Activated T-helper 2 cell treated with anti-CD3 and anti-CD28 coated beads, Interferon-gamma antibody, Interleukin-2, Interleukin-4, amounts not matched to agents 10 μg/mL and 5 μg/mL and 100 μg/mL, durations not matched to agents 14 hours and 24 hours and 36 hours (primary cell): ENCODE measurements at regions not wholly inside any gene's neighbourhood (a gene's known extent, or its start where the extent isn't known, plus 50 kb on each side); places are given as distances from the start of the nearest gene placed in this dataset.

Source experiments
- DNase-seq: peaks from one replicate; pipeline ENCODE4 v3.0.0; 2021; ENCODE audit warnings: low spot score
- H3K27ac Mint-ChIP-seq: one replicate; pipeline ENCODE4 v1.8.0; 2021; ENCODE audit warnings: mixed read lengths
- H3K27me3 Mint-ChIP-seq: one replicate; pipeline ENCODE4 v1.8.0; 2021; ENCODE audit warnings: low read depth, mixed read lengths
- H3K36me3 Mint-ChIP-seq: one replicate; pipeline ENCODE4 v1.8.0; 2021; ENCODE audit warnings: low read depth, mixed read lengths
- H3K4me1 Mint-ChIP-seq: one replicate; pipeline ENCODE4 v1.8.0; 2021; ENCODE audit warnings: low read depth, mixed read lengths
- H3K4me3 Mint-ChIP-seq: one replicate; pipeline ENCODE4 v1.8.0; 2021; ENCODE audit warnings: low read depth, mild to moderate bottlenecking, moderate library complexity, mixed read lengths
- H3K9me3 Mint-ChIP-seq: one replicate; pipeline ENCODE4 v1.8.0; 2021; ENCODE audit warnings: mixed read lengths
- intact Hi-C: fragments of 100-400 bp; cut with micrococcal nuclease; formaldehyde crosslinking; loops from one replicate; pipeline ENCODE4 v1.15.1; 2023

DNA sequence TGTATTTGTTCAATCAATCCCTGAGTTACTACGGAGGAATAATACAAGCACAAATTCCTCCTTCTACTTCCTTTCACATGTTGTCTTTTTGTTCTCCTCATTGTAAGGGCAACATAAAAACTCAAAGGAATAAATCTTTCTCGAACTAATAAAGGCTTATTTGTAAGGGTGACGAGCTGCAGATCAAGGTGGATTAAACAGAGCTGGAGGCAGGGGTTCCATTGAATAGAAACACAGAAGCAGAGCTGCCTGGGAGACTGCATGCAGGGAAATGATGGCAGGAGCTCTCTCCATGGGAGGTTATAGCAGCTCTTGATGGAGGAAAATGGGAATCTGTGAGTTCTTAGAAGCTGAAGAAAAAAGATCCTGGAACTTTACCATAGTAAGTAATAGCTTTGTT, 160.2 kb downstream of the CYYR1 start:
- Mint-ChIP-seq H3K36me3 (no peaks in the 10 kb centered on the region), H3K9me3 (no peaks in the 10 kb centered on the region), H3K4me3 (no peak overlapping the region), H3K4me1 (peaks cover 12% of the 10 kb centered on the region), H3K27ac (no peak overlapping the region), H3K27me3 (no peaks in the 10 kb centered on the region)
- no peak for DNase-seq
- intact Hi-C loops = no loop called here

DNA sequence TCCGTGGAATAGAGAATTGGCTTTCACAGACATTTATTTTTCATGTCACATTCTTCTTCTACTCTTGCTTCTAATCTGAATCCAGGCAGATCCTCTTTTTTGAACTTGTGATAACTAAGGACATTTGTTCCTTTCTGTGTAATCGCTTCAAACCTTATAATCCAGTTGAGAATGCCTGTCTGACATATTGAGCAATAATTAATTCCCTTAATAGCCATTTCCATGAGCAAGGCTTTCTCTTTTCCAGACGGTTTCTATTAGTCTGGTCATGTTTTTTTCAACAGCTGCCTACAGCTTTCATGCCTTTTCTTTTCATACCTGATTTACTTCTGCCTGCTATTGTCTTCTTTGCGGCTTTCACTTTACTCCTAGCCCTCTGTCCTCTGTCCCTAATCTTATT, 163.4 kb downstream of the CYYR1 start:
- DNase-seq = no peak
- Mint-ChIP-seq H3K4me1 (peaks cover 29% of the 10 kb centered on the region), H3K27me3 (no peaks in the 10 kb centered on the region), H3K27ac (no peak overlapping the region), H3K36me3 (no peaks in the 10 kb centered on the region), H3K9me3 (peaks cover 4% of the 10 kb centered on the region), H3K4me3 (no peak overlapping the region)
- intact Hi-C loops = loop anchor here (1.0 kb wide), 1 partner anchor 64 kb away; no protein-coding TSS in a partner anchor

DNA sequence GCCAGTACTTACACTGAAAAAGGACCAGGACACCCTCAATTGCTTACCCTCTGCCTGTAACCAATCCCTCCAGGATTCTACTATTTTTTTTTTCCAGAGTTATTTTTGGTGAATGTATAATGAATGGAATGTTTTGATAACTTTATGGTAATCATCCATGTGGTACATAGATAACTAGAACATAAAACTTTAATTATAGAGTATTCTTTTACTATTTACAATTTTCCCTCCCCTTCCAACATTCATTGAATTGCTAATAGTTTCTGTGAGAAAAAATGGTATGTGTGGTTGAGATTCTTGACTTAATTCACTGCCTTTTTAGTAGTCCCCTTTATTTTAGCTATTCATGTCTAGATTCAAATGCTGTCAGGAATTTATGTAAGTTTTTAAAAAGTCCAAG, 164.6 kb downstream of the CYYR1 start:
- Mint-ChIP-seq H3K9me3 (peaks cover 4% of the 10 kb centered on the region), H3K4me1 (peaks cover 30% of the 10 kb centered on the region), H3K27me3 (no peaks in the 10 kb centered on the region), H3K36me3 (no peaks in the 10 kb centered on the region), H3K4me3 (no peak overlapping the region), H3K27ac (no peak overlapping the region)
- no peak for DNase-seq
- intact Hi-C loops = no loop called here

DNA sequence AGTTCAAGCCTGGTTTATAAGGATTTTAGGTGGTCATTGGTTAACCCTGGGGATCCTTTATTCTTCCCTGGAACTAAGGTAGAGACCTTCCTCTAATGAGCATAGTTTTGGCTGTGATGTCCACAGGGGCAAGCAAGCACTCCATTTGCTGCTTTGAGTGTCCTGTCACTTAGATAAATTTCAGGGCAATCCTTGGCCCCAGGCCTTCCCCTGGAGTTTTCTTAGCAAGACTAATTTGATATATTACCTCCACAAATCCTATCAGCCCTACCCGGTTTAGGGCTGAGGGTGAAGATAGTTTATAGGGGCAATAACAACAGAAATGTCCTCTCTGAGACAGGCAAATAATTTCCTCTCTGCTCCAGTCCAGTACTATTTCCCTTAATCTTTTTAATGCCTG, 166.6 kb downstream of the CYYR1 start:
- Mint-ChIP-seq H3K36me3 (no peaks in the 10 kb centered on the region), H3K27ac (peak overlapping the region; percentile 54), H3K4me1 (peaks cover 30% of the 10 kb centered on the region), H3K4me3 (no peak overlapping the region), H3K27me3 (no peaks in the 10 kb centered on the region), H3K9me3 (peaks cover 4% of the 10 kb centered on the region)
- intact Hi-C loops = loop anchor here (2.0 kb wide), 1 partner anchor 16 kb away; no protein-coding TSS in a partner anchor
- DNase-seq = no peak

DNA sequence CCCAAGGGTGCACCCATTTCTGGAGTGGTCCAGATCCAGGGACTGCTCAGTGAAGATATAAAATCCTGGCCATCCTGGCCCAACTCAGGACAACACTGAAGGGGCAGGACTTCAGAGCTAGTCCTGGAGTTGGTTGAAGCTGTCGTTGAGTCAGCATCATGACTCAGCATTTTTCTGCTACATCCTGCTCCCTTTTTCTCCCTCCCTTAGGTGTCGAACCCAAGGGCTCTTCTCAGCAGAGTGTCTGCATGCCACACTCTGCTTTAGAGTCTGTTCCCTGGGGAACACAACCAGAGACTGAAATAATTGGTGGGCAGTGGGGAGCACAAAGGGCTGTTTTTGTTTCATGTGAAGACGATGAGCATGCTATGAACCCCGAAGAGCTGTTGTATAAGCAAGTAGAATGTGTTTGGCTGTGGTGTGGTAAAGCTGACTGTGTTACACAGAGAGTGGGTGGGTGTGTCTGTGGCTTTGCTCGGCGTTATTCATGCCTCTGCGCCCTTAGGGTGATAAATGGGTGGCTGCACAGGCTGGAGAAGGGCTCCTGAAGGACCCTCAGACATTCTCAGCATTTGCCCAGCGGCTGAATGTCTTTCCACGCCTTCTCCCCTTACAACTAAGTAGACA, 167.2 kb downstream of the CYYR1 start:
- H3K4me3 Mint-ChIP-seq = peak overlapping the region; percentile 42
- no peaks in the 10 kb centered on the region for H3K36me3 Mint-ChIP-seq
- peak; percentile 11 for DNase-seq
- intact Hi-C loops = loop anchor here (2.0 kb wide), 1 partner anchor 15 kb away; no protein-coding TSS in a partner anchor
- H3K27ac Mint-ChIP-seq = peak overlapping the region; percentile 54
- peaks cover 30% of the 10 kb centered on the region for H3K4me1 Mint-ChIP-seq
- no peaks in the 10 kb centered on the region for H3K27me3 Mint-ChIP-seq
- peaks cover 7% of the 10 kb centered on the region for H3K9me3 Mint-ChIP-seq

DNA sequence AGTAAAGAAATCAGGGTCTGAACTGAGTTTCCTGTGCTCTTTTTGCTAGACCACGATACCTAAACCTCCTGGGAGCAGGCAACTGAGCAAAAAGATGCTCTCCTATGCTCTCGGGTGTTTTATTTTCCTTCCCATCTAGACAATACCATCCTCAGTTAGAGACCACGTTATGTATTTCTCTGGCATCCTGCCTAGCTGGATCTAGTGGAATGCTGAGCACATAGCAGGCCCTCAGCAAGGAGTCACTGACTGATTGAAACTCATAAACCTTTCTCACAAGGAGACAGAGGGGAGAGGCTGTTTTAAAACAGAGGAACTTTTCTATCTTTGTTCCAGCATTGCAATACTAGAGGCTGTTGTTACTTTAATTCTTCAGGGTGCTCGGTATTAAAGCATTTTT, 168.0 kb downstream of the CYYR1 start:
- intact Hi-C loops = no loop called here
- no peak overlapping the region for H3K4me3 Mint-ChIP-seq
- no peaks in the 10 kb centered on the region for H3K27me3 Mint-ChIP-seq
- peaks cover 13% of the 10 kb centered on the region for H3K9me3 Mint-ChIP-seq
- H3K4me1 Mint-ChIP-seq = peaks cover 33% of the 10 kb centered on the region
- no peaks in the 10 kb centered on the region for H3K36me3 Mint-ChIP-seq
- no peak overlapping the region for H3K27ac Mint-ChIP-seq
- no peak for DNase-seq

DNA sequence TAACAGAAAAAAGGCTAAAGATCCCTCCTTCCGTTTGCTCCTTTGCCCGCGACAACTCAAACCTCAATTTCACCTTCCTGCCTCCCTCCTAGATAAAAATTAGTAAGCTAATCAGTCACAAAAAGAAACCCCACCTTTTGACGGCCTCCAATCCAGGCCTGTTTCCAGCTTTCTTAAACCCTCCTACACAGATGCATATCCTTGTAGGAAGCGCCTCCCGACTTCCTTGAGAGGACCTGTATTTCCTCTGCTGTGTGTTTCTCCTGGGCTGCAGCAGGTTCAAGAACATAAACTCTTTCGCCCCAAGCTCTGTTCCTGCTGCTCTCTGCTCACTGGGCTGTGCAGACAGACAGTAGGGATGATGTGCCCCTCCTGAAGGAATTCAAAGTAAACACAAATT, 168.8 kb downstream of the CYYR1 start:
- no peak for DNase-seq
- Mint-ChIP-seq H3K4me3 (no peak overlapping the region), H3K27me3 (no peaks in the 10 kb centered on the region), H3K4me1 (peaks cover 32% of the 10 kb centered on the region), H3K9me3 (peaks cover 19% of the 10 kb centered on the region), H3K27ac (no peak overlapping the region), H3K36me3 (no peaks in the 10 kb centered on the region)
- intact Hi-C loops = no loop called here

DNA sequence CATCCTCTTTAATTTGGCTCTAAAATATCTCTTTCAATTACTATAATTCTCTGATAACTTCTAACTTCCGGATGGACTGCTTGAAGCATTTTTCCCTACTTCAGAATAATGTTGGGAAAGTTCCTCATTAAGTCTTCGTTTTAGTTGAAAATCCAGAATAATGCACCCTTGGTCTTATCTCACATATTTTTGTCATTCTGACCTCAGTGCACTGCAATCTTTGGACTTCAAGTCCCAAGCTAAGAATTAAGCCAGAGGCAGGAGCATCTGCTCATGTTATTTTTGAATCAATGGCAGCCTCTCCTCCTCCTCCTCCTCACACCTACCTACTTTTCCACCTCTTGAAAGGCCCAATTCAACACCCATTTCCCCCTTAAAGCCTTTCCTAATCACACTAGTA, 169.8 kb downstream of the CYYR1 start:
- no peaks in the 10 kb centered on the region for H3K27me3 Mint-ChIP-seq
- DNase-seq = no peak
- H3K4me3 Mint-ChIP-seq = no peak overlapping the region
- intact Hi-C loops = no loop called here
- H3K27ac Mint-ChIP-seq = no peak overlapping the region
- peaks cover 26% of the 10 kb centered on the region for H3K4me1 Mint-ChIP-seq
- no peaks in the 10 kb centered on the region for H3K36me3 Mint-ChIP-seq
- H3K9me3 Mint-ChIP-seq = peaks cover 19% of the 10 kb centered on the region

DNA sequence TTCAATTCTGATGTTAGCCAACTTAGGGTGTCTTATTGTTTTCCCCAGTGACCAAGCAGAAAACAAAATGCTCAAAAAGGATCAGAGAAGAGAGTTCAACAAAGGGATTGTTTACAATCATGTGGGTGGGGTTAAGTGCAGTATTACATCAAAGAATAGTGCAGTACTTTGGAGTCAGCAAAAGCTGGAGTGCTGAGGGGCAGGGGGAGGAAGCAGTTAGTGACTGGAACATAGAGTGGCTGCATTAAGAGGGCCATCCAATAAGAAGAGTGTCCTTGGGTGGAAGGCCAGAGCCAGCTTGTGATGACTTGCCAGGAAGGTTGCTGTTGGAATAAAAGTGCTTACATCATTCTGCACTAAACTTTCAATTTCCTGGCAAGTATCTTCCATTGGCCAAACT, 175.5 kb downstream of the CYYR1 start:
- H3K36me3 Mint-ChIP-seq = no peaks in the 10 kb centered on the region
- no peak for DNase-seq
- H3K4me1 Mint-ChIP-seq = peaks cover 7% of the 10 kb centered on the region
- no peaks in the 10 kb centered on the region for H3K27me3 Mint-ChIP-seq
- H3K4me3 Mint-ChIP-seq = no peak overlapping the region
- H3K9me3 Mint-ChIP-seq = peaks cover 24% of the 10 kb centered on the region
- no peak overlapping the region for H3K27ac Mint-ChIP-seq
- intact Hi-C loops = no loop called here

DNA sequence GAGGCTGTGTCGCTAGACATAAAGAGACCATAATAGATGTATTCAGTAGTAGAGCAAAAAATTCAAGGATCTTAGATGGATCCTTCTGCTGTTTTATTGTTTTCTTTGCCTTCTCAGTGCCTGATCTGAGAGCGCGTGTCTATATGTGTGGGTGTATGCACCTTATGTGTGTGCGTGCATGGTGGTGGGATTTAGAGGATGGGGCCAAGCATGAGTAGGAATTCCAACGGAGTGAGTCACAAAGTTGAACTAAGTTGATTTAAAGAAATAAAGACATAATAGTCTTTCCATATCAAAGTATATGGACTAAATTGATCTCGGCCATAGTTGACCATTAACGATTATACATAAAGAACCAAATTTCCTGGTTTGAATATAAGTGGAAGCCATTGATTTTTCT, 178.7 kb downstream of the CYYR1 start:
- Mint-ChIP-seq H3K27me3 (no peaks in the 10 kb centered on the region), H3K4me1 (no peaks in the 10 kb centered on the region), H3K27ac (no peak overlapping the region), H3K4me3 (no peak overlapping the region), H3K36me3 (no peaks in the 10 kb centered on the region), H3K9me3 (peaks cover 9% of the 10 kb centered on the region)
- intact Hi-C loops = no loop called here
- DNase-seq = no peak

DNA sequence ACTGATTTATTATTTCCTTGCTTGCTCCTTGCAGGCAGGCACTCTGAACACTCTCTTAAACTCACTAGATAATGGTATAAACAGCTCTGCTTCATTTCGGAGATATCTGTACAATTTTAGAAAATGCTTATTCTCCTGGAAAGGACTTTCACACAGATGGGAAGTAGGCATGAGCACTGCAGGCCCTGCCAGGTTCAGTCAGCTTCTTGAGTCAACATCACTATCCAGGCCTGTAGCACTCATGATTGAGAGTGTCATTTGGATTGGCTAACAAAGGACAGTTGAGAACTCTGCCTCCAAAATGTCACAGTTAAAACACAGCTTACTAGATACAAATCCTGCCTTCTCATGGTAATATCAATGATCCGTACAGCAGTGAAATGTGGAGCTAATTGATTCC, 181.9 kb downstream of the CYYR1 start:
- Mint-ChIP-seq H3K9me3 (peaks cover 8% of the 10 kb centered on the region), H3K4me1 (no peaks in the 10 kb centered on the region), H3K27ac (no peak overlapping the region), H3K36me3 (no peaks in the 10 kb centered on the region), H3K27me3 (no peaks in the 10 kb centered on the region), H3K4me3 (no peak overlapping the region)
- DNase-seq = no peak
- intact Hi-C loops = loop anchor here (2.0 kb wide), 1 partner anchor 16 kb away; no protein-coding TSS in a partner anchor

DNA sequence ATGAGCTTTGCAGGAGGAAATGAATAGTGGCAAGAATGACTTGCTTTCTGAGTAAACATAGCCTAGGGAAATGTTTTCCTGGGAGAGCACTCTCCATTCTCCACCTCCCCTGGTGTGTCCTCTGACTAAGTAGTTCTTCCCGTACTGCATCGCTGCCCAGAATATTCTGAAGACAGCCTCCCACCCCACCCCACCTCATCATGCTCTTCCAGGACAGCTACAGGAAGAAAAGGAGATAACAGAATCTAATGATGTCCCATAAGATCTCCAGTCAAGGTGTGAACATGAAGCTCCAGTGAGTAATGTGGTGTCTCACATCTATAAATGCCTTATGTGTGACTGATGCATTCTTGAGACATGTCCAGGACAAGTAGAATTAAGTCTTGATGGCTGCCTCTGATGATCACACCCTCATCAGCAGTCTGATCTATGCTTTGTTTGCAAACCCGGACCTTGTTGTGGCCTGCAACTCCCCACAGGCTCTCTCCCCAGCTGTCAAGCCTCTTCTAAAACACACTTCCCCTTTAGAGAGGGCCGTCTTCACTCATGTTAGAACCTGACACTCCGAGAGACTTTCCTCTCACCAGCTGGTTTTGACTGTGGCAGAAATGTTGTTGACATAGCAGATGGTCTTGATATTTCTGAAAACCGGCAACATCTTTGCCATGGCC, 183.0 kb downstream of the CYYR1 start:
- DNase-seq = no peak
- H3K36me3 Mint-ChIP-seq = no peaks in the 10 kb centered on the region
- H3K27ac Mint-ChIP-seq = no peak overlapping the region
- no peak overlapping the region for H3K4me3 Mint-ChIP-seq
- H3K9me3 Mint-ChIP-seq = peaks cover 12% of the 10 kb centered on the region
- intact Hi-C loops = loop anchor here (2.0 kb wide), 1 partner anchor 17 kb away; no protein-coding TSS in a partner anchor
- H3K27me3 Mint-ChIP-seq = no peaks in the 10 kb centered on the region
- peaks cover 2% of the 10 kb centered on the region for H3K4me1 Mint-ChIP-seq

DNA sequence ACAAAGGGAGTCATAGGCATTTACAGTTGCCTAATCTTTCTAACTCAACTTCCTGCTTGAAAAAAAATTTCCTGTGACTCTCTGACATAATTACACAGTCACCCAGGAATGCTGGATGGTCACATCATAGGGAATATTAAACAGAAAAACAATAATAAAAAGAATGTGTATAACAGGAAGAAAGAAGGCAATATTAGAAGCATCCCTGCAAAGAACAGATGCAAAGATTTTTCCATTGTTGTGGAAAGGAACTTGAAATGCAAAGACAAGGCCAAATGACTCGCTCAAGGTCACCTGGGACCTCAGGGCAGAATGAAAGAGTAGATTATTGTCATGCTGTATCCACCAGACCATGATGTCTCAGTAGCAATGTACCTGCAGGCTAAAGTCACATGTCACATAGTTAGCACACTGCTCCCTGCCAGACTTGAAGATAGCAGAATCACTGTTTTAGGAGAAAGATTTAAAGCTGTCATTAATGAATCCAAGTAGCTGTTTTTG, 184.3 kb downstream of the CYYR1 start:
- Mint-ChIP-seq H3K27me3 (no peaks in the 10 kb centered on the region), H3K36me3 (no peaks in the 10 kb centered on the region), H3K9me3 (peaks cover 12% of the 10 kb centered on the region), H3K4me1 (peaks cover 2% of the 10 kb centered on the region), H3K4me3 (no peak overlapping the region), H3K27ac (no peak overlapping the region)
- no peak for DNase-seq
- intact Hi-C loops = no loop called here
